Femur (tissue), 1 donor: ENCODE measurements at regions not wholly inside any gene's neighbourhood (a gene's known extent, or its start where the extent isn't known, plus 50 kb on each side); places are given as distances from the start of the nearest gene placed in this dataset.
"Not testable (repeated sequence)": the region's sequence is repeated elsewhere in the genome, so short reads cannot be mapped to it uniquely, and the experiment has no call there.

Source experiments
- DNase-seq: peaks from one replicate; pipeline ENCODE4 v3.0.0-alpha.2; 2017

- peak; percentile 26 for DNase-seq
Measured at GRCh38 chr5:88666761-88667495, 216.1 kb downstream of the MEF2C start.

- DNase-seq = no peak
Measured at GRCh38 chr5:88665750-88666215, 217.2 kb downstream of the MEF2C start.

- no peak for DNase-seq
Measured at GRCh38 chr5:88664645-88665044, 218.3 kb downstream of the MEF2C start.

GRCh38 chr5:88663793-88664216, 219.2 kb downstream of the MEF2C start:
- no peak for DNase-seq

DNA sequence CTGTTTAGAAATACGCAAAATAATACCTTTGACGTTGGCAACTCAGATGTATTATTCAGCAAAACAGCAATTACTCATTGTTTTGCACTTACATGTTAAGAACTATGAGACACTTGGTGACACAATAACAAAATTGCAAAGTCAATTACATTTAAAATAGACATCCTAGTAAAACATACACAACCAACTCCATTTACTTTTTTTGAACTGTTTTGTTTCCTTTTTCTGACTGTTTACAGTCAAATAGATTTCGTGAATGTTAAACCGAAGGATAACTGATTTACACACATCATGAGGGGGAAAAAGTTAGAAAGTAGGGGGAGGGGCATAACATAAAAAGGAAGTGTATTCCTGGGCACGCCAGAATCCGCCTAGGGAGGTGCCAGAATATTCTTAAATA, 220.1 kb downstream of the MEF2C start:
- no peak for DNase-seq

- DNase-seq = no peak
Measured at GRCh38 chr5:88661806-88662207, 221.2 kb downstream of the MEF2C start.

DNA sequence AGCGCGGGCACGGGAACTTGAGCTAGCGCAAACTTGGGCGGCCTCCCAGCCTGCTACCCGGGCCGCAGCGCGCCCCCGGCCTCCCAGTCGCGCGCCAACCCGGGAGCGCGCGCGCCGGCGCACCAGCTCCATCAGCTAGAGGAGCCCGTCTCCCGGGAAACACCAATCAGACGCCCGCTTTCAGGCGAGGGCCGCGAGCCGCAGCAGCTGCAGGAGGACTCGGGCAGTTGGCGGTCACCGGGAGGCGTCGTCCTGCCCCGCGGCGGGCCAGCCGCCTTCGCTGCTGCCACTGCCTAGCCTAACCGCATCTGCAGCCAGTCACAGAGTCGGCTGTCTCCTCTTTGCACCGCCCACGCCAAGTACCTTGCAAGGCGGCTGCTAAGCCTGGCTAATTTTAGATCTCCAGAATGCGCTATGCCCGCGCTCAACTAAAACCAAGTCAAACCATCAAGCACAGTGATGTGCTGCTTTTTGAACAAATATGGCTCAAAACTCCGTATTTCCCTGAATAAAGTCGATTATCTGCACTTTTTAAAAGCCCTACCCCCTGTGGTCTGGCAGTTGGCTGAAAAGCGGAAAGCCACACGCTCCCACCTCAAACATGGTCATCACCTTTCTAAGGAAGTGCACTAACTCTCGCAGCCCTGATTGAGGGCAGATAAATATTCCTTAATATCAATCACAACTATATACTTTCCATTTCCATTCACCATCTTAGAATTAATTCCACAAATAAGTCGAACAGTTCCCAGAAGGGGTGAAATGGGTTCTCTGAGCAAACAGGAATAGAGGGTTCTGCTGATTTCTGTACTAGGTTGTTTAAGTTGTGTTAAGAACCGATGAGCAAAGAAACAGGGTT, 221.8 kb downstream of the MEF2C start:
- peak; percentile 88 for DNase-seq

- peak; percentile 36 for DNase-seq
Measured at GRCh38 chr5:88660264-88660946, 222.6 kb downstream of the MEF2C start.

GRCh38 chr5:88659529-88660263, 223.3 kb downstream of the MEF2C start:
- DNase-seq = no peak

DNA sequence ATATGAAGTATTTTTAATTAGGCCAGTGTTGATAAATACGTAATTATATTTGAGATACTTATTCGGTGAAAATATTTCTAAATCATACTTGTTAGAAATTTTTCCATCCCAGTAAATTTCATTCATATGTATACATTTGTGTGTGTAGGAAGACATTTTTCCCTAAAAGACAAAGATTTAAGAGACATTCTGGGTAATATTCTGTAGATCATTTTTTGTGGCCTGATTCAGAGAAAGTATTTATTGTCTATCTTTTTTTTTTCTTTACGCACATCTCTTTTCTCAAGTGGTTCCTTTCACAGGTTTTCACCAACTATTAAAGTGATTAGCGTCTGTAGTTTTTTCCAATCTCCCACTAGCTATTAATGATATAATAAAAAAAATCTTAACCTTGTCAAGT, 224.1 kb downstream of the MEF2C start:
- DNase-seq = no peak

DNA sequence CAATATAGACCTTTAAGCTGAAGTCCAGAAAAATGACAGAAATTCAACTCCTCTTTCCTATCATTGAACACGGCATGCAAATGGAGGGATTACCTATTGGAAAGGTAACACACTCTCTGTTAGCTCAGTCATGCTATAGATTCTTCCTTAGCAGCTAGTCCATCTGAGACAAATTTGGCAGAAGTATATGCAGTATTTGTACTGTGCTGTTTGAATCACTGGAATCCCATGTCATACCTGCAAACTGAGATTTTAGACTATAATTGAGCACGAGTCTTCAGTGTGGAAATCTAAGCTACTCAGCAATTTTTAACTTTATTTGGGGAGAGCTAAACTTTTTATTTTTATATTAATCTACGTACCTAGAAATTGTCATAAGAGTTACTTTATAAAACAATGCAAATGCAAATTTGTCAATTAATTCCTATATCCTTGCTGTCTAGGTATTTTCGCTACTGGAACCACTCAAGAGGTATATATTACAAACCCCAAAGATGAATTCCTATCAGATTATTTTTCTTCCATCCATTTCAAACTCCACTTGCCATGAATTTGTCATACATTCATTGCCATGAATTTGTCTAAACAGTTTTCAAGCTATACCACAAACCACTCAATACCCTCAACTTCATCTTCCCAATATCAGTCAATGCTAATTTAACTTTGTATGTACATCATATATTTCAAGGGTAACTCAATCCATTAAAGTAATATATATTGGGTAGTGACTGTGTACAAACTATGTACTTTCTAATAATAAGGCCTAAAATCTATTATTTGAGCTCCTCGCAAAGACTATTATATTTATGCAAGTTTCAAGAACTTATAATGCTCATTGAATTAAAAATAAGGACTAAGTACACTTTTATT, 224.8 kb downstream of the MEF2C start:
- no peak for DNase-seq

DNA sequence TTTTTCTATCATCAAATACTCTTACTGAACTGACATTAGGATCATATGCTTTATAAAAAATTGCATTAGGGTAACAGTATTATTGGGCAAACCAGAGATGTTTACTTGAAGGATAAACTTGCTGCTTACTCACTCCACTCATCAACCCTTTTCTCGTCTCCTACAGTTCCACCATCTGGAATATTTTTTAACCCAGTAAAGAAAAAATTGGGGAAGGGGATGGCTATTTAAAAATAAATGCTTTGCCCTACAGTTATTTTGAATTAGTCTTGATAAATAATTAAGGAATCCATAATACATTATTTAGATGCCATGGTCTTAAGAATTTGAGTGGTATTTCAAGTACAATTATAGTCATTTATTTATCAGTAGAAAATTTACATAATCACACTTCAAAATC, 225.8 kb downstream of the MEF2C start:
- no peak for DNase-seq

DNA sequence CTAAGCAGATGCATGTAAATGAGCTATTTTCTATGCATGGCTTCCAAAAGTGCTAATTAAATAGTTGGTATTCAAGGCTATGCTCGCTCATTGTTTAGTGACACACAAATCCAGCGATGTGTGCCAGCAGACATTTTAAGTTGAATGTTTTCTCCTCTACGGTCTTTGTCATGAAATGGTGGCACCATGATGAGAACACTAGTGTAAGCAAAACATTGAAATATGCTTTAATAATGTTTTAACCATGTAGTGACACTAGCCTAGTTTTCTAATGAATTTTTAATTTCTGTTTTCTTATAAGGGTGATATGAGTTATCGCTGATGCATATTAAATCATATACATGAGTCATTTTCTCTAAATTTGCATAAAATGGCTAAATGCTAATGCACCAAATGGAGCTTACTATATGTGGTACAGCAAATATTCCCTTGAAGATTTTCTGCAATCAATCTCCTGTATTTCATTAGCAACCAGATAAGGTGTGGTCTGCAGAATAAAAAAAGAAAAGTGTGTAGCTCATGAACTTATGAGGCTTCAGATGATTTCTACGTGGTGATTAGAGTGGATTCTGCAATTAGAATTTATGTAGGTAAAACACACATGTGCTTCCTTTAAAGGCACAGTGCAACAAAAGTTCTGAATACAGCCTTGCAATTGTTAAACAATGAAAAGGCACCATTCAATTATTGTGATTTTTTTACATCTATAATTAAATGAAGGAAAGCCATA, 226.6 kb downstream of the MEF2C start:
- DNase-seq = no peak

DNA sequence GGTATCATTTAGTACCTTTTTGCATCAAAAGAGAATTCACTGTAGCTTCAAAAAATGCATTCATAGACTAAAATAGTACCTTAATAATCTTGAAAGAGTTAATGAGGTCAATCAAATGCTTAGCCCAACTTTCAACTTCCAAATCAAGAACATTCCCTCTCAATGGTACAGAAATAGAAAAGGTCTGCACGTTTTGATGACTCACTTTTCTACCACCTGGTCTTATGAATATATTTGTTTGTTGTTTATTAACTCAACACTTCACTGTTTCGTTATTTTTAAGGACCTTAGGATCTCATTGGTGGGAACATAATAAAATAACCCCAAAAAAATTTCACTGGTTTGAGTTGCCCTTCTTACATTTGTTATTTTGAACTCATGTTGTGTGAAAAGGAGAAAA, 229.5 kb downstream of the MEF2C start:
- DNase-seq = no peak

DNA sequence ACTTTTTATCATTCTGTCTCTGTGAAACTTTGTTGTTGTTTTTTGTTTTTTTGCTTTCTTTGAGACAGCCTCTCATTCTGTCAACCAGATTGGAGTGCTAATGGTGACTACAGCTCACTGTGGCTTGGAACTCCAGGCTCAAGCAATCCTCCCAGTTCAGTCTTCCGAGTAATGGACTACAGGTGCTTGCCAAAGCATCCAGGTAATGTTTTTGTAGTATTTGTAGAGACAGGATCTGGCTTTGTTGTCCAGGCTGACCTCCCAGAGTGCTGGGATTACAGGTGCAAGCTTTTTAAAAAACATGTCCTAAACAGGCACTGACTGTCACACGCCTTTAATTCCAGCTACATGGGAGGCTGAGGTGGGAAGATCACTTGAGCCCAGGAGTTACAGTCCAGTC, 235.1 kb downstream of the MEF2C start:
- DNase-seq = no peak

DNA sequence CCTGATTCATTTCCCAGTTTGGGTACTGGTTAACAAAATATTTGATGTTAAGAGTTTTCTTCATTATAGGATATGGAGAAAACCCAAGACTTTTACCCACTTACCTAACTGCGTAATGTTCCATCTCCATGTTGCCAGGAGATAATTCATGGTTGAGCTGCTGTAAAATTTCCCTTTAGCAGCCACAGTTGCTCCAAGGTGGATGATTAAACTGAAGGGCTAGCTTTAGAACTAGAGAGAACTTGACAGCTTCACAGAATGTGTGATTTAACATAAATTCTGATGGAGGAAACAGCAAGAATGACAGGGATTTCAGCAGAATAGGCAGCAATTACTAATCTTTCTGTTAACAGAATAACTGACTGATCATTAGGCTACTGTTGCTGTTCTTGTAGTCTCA, 236.1 kb downstream of the MEF2C start:
- no peak for DNase-seq

GRCh38 chr5:88644676-88645075, 238.3 kb downstream of the MEF2C start:
- no peak for DNase-seq

DNA sequence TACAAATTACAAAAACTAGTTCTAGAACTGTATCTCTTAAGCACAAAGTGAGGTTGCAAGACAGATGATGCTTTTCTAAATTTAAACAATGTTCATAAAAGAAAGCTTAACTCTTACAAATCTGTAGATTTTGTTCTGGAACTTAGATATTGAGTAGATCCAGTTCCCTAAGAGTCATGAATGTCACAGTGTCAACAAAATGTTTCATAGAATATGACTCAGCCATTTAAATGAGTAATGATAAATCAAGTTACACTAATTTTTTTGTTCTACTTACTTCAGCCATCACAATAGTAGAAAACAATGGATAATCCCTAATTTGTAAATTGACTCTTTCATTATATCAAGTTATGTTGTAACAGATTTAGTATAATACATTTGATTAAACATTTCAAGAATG, 239.7 kb downstream of the MEF2C start:
- DNase-seq = no peak

GRCh38 chr5:88634014-88634413, 249.0 kb downstream of the MEF2C start:
- no peak for DNase-seq

DNA sequence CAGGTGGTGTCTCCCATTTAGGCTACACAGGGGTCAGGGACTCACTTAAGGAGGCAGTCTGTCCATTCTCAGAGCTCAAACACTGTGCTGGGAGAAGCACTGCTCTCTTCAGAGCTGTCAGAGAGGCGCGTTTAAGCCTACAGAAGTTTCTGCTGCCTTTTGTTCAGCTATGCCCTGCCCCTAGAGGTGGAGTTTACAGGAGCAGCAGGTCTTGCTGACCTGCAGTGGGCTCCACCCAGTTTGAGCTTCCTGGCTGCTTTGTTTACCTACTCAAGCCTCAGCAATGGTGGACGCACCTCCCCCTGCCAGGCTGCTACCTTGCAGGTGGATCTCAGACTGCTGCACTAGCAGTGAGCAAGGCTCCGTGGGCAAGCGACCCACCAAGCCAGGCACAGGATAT, 260.1 kb downstream of the MEF2C start:
- not testable (repeated sequence) for DNase-seq

DNA sequence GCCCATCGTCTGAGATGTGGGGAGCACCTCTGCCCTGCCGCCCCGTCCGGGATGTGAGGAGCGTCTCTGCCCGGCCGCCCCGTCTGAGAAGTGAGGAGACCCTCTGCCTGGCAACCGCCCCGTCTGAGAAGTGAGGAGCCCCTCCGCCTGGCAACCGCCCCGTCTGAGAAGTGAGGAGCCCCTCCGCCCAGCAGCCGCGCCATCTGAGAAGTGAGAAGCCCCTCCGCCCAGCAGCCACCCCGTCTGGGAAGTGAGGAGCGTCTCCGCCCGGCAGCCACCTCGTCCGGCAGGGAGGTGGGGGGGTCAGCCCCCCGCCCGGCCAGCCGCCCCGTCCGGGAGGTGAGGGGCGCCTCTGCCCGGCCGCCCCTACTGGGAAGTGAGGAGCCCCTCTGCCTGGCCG, 267.2 kb downstream of the MEF2C start:
- not testable (repeated sequence) for DNase-seq
